HG03108 (cell line): ENCODE measurements at regions not wholly inside any gene's neighbourhood (a gene's known extent, or its start where the extent isn't known, plus 50 kb on each side); places are given as distances from the start of the nearest gene placed in this dataset.
"Not testable (repeated sequence)": the region's sequence is repeated elsewhere in the genome, so short reads cannot be mapped to it uniquely, and the experiment has no call there.

Source experiments
- ATAC-seq: cut with Tn5 transposase; IDR thresholded peaks from one replicate; pipeline ENCODE4 v1.9.1; 2021; ENCODE audit warnings: moderate library complexity; ENCODE audit not compliant: unreplicated experiment

DNA sequence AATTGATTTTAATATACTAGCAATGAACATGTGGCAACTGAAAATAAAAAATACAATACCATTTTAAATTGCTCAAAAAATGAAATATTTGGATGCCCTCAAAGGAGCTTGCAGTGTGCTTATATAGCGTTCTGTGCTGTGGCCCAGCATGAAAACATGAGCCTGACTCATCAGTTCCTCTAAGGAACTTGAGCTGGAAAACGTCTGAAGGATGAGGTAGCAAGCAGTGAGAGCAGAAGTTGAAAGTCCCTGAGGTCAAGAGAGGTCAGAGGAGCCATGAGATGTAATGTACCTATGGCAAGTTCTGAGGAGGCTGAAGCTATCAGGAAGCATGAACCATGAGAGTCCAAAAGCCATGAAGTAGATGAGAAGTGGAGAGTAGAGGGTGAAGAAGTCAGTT lies 59.7 kb downstream of the HMGB3 start:
- no peak for ATAC-seq

DNA sequence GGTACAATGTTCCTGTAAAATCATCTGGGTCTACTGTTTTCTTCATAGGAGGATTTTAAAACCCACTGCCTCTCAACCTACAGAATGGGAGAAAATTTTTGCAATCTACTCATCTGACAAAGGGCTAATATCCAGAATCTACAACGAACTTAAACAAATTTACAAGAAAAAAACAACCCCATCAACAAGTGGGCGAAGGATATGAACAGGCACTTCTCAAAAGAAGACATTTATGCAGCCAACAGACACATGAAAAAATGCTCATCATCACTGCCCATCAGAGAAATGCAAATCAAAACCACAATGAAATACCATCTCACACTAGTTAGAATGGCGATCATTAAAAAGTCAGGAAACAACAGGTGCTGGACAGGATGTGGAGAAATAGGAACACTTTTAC lies 83.2 kb downstream of the HMGB3 start:
- not testable (repeated sequence) for ATAC-seq

DNA sequence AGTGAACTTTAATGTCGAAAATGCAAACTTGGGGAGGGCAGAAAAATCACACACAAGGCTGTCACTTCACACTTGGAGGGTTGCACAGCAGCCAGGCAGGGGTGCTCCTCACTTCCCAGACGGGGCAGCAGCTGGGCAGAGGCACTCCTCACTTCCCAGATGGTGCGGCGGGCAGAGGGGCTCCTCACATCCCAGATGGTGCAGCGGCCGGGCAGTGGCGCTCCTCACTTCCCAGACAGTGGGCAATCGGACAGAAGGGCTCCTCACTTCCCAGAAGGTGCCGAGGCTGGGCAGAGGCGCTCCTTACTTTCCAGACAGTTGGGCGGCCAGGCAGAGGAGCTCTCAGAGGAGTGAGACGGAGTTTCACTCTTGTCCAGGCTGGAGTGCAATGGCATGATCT lies 90.6 kb downstream of the HMGB3 start:
- ATAC-seq: no peak

DNA sequence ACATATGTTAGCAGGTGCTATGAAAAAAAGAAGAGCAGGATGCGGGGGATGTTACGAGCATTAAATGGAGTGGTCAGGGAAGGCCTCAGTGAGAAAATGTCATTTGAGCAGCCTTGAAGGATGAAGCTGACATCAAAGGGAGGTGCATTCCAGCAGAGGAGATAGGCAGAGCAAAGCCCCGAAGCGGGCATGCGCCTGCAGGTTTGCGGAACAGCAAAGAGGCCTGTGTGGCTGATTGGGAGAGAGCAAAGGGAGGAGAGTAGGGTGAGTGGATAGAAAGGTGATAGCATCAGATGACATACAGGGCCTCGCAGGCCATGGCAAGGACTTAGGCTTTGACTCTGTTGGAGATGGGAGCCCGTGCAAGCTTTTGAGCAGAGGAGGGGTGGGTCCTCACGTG lies 95.4 kb upstream of the GPR50 start:
- no peak for ATAC-seq

DNA sequence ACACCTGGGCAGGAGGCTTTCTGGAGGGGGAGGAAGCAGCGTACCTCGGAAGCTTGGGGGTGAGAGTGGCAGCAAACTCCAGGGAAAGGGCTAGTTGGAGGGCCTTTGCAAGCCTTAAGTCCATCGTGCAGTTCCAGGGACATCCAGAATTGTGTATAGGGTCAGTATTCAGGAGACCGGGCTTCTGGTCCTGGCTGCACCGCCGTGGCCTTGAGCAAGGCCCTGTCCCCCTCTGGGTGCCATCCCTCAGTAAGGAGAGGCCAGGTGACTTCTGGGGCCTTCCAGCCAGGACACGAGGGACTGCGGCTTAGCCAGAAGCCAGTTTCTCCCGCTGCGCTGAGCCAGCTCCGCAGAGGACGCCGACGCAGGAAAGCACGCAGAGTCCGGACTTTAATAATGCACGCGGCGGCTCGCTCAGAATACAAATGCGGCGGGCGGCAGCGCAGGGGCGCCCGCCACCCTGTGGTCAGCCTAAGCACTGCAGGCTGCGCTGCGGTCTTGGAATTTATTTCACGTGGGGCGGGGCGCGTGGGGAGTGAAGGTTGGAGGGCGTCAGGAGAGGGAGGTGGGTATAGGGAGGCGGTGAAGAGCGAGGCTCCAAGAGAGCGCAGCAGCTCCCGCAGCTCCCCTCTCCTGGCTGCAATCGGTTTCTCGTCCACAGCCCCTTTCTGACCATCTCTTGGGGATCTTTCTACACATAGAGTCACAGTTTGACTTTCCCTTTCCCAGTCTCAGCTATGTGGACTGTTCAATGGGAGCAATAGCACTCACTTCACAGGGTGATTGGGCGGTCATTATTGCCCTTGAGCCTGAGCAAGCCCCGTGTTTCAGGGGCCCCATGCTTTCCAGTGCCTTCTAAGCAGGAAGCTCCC lies 94.1 kb upstream of the GPR50 start:
- ATAC-seq: peak; percentile 67

DNA sequence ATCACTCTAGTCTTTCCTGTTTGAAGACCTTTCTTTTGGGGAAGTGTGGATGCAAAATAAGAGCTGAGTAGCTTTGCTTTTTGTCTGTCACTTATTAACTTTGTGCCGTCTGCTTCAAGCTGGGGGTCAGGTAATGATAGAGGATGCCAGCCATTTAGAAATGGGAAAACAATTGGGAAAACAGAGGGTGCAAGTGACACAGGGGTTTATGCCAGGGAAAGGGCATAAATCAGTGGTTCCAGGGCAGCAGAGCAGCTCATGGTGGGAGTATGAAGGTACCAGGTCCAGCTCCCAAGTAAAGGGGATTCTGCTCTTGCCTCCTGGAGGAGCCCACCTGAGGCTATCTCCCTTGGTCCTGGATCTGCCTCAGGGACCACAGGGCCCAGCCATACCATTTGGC lies 91.9 kb upstream of the GPR50 start:
- ATAC-seq: no peak

DNA sequence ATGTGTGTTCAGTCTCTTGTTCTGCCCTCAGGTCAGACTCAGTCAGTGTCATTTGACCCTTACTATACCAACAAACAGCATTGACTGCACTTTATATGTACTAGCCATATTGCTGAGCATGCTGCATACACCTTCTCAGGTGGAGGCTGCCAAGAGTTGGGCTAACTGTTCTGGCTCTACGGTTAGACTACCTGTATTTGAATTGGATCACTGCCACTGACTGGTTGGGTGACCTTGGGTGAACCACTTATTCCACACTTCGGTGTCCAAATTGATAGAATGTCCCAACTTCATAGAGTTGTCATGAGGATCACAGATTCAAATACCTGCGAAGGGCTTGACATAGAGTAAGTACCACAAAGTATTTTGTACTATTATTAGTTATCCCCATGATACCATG lies 91.2 kb upstream of the GPR50 start:
- no peak for ATAC-seq

DNA sequence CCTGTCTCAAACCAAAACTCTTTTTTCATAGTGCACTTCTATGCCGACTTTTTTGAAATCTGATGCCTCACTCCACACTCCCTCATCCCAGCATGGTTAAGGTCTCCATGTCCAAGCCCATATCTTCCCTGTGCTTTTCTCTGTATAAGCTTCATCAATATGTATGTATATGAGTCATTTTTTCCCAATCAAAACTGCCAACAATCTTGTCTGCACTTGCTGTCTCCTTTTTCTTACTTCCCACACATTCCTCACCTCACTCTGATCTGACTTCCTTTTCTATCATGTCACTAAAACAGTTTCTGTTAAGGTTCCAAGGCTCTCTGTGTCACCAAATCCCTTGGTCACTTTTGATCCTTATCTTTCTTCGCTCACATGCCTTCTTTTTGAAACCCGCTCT lies 88.2 kb upstream of the GPR50 start:
- no peak for ATAC-seq

DNA sequence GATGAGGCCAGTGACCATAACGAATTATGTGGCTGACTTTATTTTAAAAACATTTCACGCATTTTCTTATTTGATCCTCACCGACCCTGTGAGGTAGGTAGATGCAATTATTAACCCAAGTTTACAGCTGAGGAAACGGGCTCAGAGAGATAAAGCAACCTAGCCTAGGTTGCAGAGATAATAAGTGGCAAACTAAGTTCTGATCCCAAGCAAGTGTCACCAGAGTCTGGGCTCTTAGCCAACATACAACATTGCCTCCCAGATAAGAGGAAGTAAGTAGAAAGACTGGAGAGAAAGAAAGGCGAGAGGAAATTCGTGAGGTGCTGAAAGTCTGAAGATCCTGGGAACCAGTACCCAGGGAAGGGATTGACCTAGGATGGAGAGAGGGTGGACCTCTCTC lies 77.4 kb upstream of the GPR50 start:
- ATAC-seq: no peak

DNA sequence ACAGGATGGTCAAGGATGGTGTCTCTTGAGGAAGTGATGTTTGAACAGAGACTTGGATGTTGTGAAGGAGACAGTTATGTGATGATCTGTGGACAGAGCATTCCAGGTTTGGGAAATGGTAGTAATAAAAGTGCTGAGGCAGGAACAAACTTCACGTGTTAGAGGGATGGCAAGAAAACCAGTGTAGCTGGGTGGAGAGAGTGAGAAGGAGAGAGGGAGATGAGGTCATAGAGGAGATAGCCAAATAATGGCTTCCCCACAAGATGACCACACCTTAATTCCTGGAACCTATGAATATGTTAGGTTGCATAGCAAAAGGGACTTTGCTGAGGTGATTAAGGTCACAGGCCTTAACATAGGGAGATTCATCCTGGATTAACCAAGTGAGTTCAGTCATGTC lies 75.6 kb upstream of the GPR50 start:
- no peak for ATAC-seq

DNA sequence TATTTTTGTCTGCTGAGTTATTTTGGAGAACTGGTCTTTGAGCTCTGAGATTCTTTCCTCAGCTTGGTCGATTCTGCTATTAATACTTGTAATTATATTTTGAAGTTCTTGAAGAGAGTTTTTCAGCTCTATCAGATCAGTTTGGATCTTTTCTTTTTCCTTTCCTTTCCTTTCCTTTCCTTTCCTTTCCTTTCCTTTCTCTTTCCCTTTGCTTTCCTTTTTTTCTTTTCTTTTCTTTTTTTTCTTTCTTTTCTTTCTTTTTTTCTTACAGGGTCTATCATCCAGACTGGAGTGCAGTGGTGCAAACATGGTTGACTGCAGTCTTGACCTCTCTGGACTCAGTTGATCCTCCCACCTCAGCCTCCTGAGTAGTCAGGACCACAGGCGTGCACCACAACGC lies 63.2 kb upstream of the GPR50 start:
- not testable (repeated sequence) for ATAC-seq
